ENCODE measurements at regions not wholly inside any gene's neighbourhood (a gene's known extent, or its start where the extent isn't known, plus 50 kb on each side); places are given as distances from the start of the nearest gene placed in this dataset.
"Not testable (repeated sequence)": the region's sequence is repeated elsewhere in the genome, so short reads cannot be mapped to it uniquely, and the experiment has no call there.

DNA sequence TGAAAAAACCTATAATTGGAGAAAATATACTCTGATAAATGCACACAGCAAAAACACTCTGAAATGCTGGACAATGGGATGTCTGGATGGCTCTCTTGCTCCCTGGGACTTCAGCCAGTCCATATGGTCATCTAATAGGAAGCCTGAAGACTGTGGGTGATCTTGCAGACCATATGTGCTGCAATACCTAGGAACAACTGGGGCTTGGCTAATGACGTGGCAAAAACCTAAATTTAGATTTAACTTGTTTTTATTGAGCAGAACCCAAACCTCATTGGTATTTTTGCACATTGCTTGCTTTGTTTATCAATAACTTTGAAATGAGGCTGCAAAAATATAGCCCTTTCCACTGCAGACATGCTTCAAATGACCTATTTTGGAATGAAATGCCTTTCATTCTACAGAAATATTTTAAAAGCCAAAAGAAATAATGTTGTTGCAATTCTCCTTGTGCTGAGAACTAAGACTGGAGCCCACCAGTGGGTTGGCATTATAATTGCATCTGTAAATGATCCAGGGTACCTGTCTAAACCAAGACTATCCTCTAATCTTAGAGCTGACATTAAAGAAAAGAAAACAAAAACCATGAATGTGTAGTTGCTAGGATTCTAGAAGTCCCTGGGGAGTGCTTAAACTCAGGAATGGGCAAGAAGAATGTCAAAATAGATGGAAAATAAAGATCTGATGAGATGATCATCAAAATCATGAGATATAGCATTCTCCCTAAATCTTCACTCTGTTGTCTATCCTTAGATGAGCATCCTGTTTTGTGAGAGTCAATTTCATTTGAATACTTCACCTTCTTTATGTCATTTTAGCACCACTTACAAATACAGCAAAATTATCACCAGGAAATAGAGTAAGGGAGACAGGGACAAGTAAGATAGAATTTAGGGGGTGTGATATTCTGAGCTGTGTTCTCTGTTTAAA is 152.1 kb upstream of the RIMS1 start:
- no peak for DNase-seq

DNA sequence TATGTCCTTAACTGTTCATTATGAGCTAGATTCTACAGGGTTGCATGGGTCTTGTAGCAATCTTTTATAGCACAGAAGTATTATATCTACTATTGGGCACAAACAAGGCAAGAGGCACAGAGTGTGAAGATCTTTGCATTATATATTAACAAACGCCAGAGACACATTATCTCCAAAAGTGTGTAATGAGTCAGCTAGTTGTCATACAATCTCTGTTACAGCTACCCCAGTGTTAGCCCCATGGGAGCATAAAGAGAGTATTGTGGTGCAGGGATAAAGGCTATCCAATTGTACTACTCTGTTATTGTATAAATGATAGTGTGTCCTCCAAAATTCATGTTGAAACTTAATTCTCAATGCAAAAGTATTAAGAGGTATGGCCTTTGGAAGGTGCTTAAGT is 148.4 kb upstream of the RIMS1 start:
- no peak for DNase-seq

GRCh38 chr6:71745525-71745924 is 140.8 kb upstream of the RIMS1 start:
- no peak for DNase-seq

- no peak for DNase-seq
Measured at GRCh38 chr6:71766146-71766760, 120.1 kb upstream of the RIMS1 start.

DNA sequence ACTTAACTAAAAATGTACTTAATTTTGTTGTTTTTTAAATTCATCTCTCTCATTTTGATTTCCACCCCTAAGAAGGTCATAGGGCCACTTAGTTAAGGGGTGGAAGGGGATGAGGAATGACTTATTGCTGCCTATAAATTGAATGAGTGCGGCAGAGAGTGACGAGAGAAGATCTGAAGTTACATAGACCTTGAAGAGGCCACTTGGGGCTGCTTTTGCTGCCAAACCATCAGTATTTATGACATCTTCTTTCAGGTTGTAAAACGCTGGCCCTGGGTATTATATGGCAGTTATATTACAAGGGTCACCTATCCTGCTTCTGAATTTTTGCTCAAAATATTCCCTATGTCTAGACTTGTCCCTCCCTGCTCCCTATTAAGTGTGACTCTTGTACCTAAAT is 119.6 kb upstream of the RIMS1 start:
- no peak for DNase-seq

GRCh38 chr6:71768356-71768755 is 118.0 kb upstream of the RIMS1 start:
- no peak for DNase-seq

- DNase-seq, result no peak
Measured at GRCh38 chr6:71808865-71809264, 77.5 kb upstream of the RIMS1 start.

DNA sequence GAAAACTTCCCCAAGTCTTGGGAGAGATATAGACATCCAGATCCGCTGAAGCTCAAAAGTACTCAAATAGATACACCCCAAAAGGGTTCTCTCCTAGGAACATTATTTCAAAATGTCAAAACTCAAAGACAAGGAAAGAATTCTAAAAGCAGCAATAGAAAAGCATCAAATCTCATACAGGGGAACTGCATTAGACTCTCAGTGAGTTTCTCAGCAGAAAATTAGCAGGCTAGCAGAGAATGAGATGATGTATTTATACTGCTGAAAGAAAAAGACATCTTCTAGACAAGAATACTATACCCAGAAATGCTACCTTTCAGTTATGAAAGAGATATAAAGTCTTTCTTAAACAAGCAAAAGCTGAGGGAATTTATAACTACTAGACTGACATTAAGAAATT is 75.5 kb upstream of the RIMS1 start:
- DNase-seq, result no peak

- DNase-seq, result no peak
Measured at GRCh38 chr6:71822625-71823024, 63.7 kb upstream of the RIMS1 start.

- not testable (repeated sequence) for DNase-seq
Measured at GRCh38 chr6:71832110-71832764, 54.1 kb upstream of the RIMS1 start.
